Fibroblast of skin of left quadriceps (primary cell): ENCODE measurements at regions not wholly inside any gene's neighbourhood (a gene's known extent, or its start where the extent isn't known, plus 50 kb on each side); places are given as distances from the start of the nearest gene placed in this dataset.

Experiments used
- DNase-seq, 2 experiments: peaks; one replicate each; pipeline ENCODE4 v3.0.0-alpha.2; 2013; ENCODE audit warnings: low read depth in 2 of 2

GRCh38 chr1:165073185-165074007 is 283.1 kb downstream of the LMX1A start:
- DNase-seq, result peak; percentile 22 to 26

DNA sequence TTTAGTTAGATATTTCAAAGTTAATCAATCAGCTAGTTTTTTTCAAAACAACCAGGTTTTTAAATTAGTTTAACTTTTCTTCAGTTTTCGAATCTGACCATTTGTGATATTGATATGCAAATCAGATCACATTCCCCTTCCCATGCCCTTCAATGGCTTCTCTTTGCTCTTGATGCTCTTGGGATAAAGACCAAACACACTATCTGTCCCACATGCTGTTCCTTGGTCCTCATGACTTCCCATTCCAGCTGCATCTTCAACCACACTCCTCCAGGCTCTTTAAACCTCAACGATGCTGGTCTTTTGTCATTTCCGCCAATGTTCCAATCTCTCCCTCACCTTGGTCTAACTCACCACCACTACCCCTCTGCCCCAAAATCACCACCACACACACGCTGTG is 285.8 kb downstream of the LMX1A start:
- no peak for DNase-seq

GRCh38 chr1:165069829-165070228 is 286.7 kb downstream of the LMX1A start:
- DNase-seq, result no peak

DNA sequence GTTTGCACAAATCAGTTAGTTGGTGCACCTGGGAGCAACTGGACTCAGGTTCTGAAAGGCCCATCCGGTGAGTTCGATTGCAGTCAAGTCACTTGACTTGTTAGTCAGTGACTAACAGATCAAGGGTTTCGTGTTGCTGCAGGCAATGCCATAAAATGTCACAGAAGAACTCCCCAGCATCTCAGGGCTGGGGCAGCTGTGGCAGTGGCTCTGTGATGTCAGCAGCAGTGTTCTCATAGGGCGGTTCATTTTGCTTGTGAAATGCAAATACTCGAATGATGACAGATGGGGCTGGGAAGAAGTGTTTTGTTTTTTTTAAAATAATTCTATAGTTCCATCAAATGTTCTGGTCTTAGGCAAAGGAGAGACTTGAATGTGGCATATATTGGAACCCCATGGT is 287.8 kb downstream of the LMX1A start:
- DNase-seq, result no peak

DNA sequence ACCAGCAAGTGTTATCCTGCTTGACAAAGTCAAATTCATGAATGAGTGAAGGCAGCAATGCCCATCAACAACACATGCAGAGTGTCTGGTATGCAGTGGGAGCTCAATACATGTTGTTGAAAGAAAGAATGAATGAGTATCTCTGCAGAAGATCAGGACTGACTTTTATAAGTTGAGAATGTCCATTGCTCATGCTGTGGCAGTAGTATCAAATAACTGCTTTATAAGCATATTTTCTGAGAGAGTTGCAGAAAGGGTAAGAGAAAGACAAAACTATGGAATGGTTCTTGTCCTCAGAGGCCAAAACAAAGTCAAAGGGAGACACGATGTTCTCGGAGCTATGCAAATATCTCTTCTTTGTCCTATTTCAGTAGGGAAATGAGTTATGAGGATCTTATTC is 288.7 kb downstream of the LMX1A start:
- no peak for DNase-seq

GRCh38 chr1:165063181-165063965 is 293.1 kb downstream of the LMX1A start:
- DNase-seq, result peak; percentile 44 to 57

- DNase-seq, result no peak
Observed at GRCh38 chr1:165062346-165062745, 294.2 kb downstream of the LMX1A start.

DNA sequence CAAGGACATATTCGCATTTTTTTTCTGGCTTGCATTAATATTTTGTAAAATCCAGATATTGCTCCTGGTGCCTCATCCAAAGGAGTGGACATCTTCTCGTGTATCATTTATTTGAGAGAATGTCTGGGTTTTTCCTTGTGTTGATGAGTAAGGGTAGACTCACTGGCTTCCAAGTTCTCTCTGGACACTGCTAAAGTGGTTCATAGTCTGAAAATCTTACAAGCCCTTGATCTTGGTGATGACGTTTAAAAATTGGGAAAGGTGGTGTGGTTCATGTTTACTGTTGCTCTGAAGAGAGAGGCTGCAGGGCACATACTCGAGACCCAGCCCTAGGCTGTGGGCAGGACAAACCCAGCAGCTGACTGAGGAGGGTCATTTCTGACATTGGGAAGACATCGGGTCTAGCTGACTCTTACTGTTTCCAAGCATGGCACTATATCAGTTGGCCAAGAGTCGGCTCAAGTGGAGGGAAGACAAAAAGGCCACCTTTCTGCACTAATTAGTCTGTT is 296.2 kb downstream of the LMX1A start:
- no peak for DNase-seq

DNA sequence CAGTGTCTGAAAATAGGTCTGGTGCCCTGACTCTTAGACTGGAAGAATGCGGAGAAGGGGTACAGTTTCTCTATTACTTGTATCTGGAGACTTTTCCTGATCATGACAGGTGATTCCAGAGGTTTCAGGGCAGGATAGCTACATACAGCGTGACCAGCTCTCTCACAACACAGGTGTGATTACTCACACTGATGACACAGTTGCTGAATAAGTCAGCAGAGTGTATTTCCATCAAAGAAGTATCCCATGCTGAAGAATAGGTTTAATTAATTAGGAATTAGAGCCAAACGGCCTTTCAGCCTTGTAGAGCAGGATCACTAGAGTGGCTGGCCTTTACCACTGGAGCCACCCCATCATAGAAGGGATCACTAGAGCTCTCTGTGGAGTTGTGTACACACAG is 298.6 kb downstream of the LMX1A start:
- DNase-seq, result no peak

GRCh38 chr1:165056914-165057313 is 299.6 kb downstream of the LMX1A start:
- no peak for DNase-seq

GRCh38 chr1:165055581-165055980 is 300.9 kb downstream of the LMX1A start:
- DNase-seq, result no peak

- no peak for DNase-seq
Observed at GRCh38 chr1:165054627-165055026, 301.9 kb downstream of the LMX1A start.

GRCh38 chr1:165053351-165053750 is 303.2 kb downstream of the LMX1A start:
- no peak for DNase-seq

DNA sequence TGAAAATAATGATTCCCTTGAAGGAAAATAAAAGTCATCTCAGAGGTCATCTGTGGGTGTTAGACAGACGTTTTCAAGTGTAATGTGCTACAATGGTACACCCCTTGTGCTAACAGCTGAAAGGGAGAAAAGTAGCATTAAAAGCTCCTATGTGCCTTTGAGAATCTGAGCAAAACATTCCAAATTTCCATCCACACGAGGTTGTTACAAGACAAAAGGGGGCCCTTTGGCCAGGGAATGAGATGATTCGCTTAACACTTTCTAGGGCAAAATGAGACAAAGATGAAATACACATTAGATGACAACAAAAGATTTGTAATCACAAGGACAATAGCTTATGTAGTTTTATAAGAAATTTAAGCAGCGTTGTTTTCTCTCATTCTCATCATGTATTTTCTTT is 303.6 kb downstream of the LMX1A start:
- DNase-seq, result no peak

DNA sequence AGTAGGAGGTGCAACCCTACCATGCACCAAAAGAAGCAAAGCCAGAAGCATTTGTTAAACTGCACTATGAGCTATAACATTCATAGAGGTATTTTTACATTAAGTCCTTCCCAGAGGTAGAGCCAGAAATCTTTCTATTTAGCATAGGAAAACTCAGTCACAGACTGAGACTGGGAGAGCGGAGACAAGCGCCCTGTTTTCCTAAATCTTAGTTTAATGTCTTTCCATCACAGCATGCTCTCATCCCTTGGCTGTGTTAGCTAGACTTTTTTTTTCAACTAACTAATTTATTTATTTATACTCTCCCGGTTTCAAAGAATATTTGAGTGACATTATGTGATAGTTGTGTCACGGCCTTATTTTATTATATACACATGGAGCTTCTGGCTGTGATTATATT is 304.1 kb downstream of the LMX1A start:
- no peak for DNase-seq

GRCh38 chr1:165050246-165050645 is 306.3 kb downstream of the LMX1A start:
- no peak for DNase-seq

DNA sequence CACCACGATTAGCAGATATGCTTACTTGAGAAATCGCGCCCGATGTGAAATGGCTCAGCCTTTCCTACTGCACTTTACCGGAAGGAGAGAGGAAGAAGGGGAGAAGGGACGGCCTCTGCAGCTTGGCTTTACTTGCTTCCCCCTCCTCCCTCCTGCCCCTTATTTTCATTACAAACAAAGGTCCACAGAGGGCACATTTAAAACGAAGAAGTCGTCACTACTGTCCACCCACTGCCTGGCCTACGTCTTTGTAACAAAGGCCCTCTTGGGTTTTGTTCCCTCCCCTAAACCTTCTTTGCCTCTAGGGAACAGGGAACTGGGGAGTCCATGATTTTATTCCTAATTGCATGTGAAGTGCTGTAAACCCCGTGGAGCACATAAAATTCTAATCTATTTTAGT is 308.5 kb downstream of the LMX1A start:
- DNase-seq, result no peak

- no peak for DNase-seq
Observed at GRCh38 chr1:165045902-165046301, 310.6 kb downstream of the LMX1A start.

GRCh38 chr1:165040641-165041040 is 315.9 kb downstream of the LMX1A start:
- DNase-seq, result no peak

GRCh38 chr1:165039996-165040395 is 316.5 kb downstream of the LMX1A start:
- DNase-seq, result no peak

- DNase-seq, result no peak
Observed at GRCh38 chr1:165036403-165036802, 320.1 kb downstream of the LMX1A start.

DNA sequence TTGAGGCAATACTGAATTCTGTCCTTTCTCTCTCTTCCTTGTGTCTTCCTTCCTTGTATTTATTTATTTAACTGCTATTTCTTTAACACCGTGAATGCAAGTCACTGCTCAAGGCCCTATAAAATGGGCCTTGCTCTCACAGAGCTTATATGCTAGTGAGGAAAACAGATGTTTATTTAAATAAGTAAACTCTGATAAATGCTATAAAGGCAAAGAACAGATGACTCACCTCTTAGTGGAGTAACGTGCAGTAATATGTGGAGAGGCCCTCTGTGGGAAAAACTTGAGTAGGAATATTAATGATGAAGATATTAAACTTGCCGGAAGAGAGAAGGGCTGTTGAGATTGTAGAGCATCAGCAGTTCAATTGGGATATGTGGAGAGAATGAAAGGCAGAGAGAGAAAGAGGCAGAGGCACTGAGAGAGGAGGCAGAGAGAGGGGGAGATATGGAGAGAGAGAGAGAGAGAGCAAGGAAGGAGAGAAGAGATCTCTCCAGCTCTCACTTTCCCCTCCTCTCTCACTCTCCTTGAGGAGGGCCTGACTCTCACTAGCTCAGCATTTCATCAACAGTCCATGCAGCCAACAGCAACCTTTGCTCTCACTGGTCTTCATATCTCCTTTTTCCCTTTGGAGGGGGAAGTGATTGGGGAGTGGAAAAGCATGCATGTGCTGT is 322.2 kb downstream of the LMX1A start:
- no peak for DNase-seq
